HEK293 (cell line): ENCODE measurements at regions not wholly inside any gene's neighbourhood (a gene's known extent, or its start where the extent isn't known, plus 50 kb on each side); places are given as distances from the start of the nearest gene placed in this dataset.

Experiments
- KLF1 ChIP-seq: fragments of 450-650 bp; formaldehyde crosslinking; IDR thresholded peaks from 2 replicates; pipeline ENCODE4 v1.5.1; 2016; ENCODE audit warnings: missing biosample characterization, missing genetic modification characterization
- YY1 ChIP-seq: fragments of 450-650 bp; formaldehyde crosslinking; IDR thresholded peaks from 2 replicates; pipeline ENCODE4 v1.5.1; 2018; ENCODE audit warnings: missing biosample characterization, missing genetic modification characterization
- ZEB2 ChIP-seq: fragments of 450-650 bp; formaldehyde crosslinking; IDR thresholded peaks from 2 replicates; pipeline ENCODE4 v1.5.1; 2016; ENCODE audit warnings: missing biosample characterization, missing genetic modification characterization
- ZNF10 ChIP-seq: fragments of 450-650 bp; formaldehyde crosslinking; IDR thresholded peaks from 2 replicates; pipeline ENCODE4 v1.5.1; 2017; ENCODE audit warnings: missing biosample characterization, missing genetic modification characterization
- ZNF121 ChIP-seq: fragments of 450-650 bp; formaldehyde crosslinking; IDR thresholded peaks from 2 replicates; pipeline ENCODE4 v1.5.1; 2016; ENCODE audit warnings: missing biosample characterization, missing genetic modification characterization
- ZNF175 ChIP-seq: fragments of 450-650 bp; formaldehyde crosslinking; IDR thresholded peaks from 2 replicates; pipeline ENCODE4 v1.5.1; 2016; ENCODE audit warnings: missing biosample characterization, missing genetic modification characterization
- ZNF335 ChIP-seq: fragments of 450-650 bp; formaldehyde crosslinking; conservative IDR thresholded peaks from 2 replicates; pipeline ENCODE4 v1.5.1; 2016; ENCODE audit warnings: missing biosample characterization, missing genetic modification characterization
- ZNF548 ChIP-seq: fragments of 450-650 bp; formaldehyde crosslinking; IDR thresholded peaks from 2 replicates; pipeline ENCODE4 v1.5.1; 2016; ENCODE audit warnings: missing biosample characterization, missing genetic modification characterization
- ZNF558 ChIP-seq: fragments of 450-650 bp; formaldehyde crosslinking; IDR thresholded peaks from 2 replicates; pipeline ENCODE4 v1.5.1; 2016; ENCODE audit warnings: missing biosample characterization, missing genetic modification characterization
- TF ChIP-seq, protein P1 (sequence below): fragments of 450-650 bp; formaldehyde crosslinking; IDR thresholded peaks from 2 replicates; pipeline ENCODE4 v1.5.1; 2016; ENCODE audit warnings: missing biosample characterization, missing genetic modification characterization
- TF ChIP-seq, protein P2 (sequence below): fragments of 450-650 bp; formaldehyde crosslinking; IDR thresholded peaks from 2 replicates; pipeline ENCODE4 v1.5.1; 2016; ENCODE audit warnings: missing biosample characterization, missing genetic modification characterization
- TF ChIP-seq, protein P3 (sequence below): fragments of 450-650 bp; formaldehyde crosslinking; IDR thresholded peaks from 2 replicates; pipeline ENCODE4 v1.5.1; 2016; ENCODE audit warnings: missing biosample characterization, missing genetic modification characterization

DNA sequence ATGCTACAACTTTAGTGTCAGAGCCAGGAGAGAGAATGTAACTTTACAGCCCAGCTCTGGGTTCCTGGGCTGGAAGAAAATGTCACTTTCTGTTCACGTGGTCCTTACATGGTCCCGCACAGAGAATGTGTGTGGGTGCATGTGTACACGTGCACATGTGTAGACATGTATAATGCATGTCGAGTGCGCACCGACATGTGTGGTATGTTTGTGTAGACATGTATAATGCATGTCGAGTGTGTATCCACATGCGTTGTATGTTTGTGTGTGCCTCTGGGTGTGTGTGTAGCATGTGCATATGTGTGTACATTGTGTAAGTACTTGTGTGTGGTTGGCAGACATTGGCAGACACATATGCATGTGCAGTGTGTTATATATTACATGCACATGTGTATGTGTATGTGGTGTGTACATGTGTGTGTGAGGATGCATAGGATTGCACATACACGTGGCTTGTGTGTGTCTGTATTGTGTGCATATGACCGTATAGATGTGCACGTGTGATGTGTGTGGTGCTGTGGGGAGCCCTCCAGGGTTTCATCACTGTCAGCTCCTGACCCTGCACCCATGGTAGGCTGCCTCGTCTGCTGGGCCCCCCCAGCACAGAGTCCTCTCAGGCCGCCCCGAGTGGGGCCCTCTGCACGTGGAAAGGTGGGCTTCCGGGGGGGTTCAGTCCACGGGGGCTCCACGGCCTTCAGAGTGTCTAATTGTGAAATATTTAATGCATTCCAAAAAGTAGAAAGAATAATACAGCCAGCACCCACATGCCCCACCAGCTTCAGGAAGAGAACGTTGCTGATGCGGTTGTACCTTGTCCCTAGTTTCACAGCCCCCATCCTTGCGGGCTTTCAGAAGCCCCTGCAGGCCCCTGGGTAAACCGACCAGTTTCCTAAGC lies 214.2 kb upstream of the GSE1 start:
- TF ChIP-seq, protein P1, sequence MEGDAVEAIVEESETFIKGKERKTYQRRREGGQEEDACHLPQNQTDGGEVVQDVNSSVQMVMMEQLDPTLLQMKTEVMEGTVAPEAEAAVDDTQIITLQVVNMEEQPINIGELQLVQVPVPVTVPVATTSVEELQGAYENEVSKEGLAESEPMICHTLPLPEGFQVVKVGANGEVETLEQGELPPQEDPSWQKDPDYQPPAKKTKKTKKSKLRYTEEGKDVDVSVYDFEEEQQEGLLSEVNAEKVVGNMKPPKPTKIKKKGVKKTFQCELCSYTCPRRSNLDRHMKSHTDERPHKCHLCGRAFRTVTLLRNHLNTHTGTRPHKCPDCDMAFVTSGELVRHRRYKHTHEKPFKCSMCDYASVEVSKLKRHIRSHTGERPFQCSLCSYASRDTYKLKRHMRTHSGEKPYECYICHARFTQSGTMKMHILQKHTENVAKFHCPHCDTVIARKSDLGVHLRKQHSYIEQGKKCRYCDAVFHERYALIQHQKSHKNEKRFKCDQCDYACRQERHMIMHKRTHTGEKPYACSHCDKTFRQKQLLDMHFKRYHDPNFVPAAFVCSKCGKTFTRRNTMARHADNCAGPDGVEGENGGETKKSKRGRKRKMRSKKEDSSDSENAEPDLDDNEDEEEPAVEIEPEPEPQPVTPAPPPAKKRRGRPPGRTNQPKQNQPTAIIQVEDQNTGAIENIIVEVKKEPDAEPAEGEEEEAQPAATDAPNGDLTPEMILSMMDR (tag by site-specific recombination), result no peak
- TF ChIP-seq ZNF548 (tag by site-specific recombination) (no peak), ZNF121 (tag by site-specific recombination) (no peak), KLF1 (tag by site-specific recombination) (no peak), ZNF175 (tag by site-specific recombination) (no peak), ZNF10 (tag by site-specific recombination) (no peak), ZNF558 (no peak), YY1 (tag by site-specific recombination) (no peak), ZEB2 (tag by site-specific recombination) (no peak), ZNF335 (tag by site-specific recombination) (no peak)
- TF ChIP-seq, protein P2, sequence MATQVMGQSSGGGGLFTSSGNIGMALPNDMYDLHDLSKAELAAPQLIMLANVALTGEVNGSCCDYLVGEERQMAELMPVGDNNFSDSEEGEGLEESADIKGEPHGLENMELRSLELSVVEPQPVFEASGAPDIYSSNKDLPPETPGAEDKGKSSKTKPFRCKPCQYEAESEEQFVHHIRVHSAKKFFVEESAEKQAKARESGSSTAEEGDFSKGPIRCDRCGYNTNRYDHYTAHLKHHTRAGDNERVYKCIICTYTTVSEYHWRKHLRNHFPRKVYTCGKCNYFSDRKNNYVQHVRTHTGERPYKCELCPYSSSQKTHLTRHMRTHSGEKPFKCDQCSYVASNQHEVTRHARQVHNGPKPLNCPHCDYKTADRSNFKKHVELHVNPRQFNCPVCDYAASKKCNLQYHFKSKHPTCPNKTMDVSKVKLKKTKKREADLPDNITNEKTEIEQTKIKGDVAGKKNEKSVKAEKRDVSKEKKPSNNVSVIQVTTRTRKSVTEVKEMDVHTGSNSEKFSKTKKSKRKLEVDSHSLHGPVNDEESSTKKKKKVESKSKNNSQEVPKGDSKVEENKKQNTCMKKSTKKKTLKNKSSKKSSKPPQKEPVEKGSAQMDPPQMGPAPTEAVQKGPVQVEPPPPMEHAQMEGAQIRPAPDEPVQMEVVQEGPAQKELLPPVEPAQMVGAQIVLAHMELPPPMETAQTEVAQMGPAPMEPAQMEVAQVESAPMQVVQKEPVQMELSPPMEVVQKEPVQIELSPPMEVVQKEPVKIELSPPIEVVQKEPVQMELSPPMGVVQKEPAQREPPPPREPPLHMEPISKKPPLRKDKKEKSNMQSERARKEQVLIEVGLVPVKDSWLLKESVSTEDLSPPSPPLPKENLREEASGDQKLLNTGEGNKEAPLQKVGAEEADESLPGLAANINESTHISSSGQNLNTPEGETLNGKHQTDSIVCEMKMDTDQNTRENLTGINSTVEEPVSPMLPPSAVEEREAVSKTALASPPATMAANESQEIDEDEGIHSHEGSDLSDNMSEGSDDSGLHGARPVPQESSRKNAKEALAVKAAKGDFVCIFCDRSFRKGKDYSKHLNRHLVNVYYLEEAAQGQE (tag by site-specific recombination), result no peak
- TF ChIP-seq, protein P3, sequence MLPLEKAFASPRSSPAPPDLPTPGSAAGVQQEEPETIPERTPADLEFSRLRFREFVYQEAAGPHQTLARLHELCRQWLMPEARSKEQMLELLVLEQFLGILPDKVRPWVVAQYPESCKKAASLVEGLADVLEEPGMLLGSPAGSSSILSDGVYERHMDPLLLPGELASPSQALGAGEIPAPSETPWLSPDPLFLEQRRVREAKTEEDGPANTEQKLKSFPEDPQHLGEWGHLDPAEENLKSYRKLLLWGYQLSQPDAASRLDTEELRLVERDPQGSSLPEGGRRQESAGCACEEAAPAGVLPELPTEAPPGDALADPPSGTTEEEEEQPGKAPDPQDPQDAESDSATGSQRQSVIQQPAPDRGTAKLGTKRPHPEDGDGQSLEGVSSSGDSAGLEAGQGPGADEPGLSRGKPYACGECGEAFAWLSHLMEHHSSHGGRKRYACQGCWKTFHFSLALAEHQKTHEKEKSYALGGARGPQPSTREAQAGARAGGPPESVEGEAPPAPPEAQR (tag by site-specific recombination), result no peak
